Caco-2 (cell line): ENCODE measurements at regions not wholly inside any gene's neighbourhood (a gene's known extent, or its start where the extent isn't known, plus 50 kb on each side); places are given as distances from the start of the nearest gene placed in this dataset.

Experiments used
- BruUV-seq: library from RNA; stranded (reverse); fragments of 400-500 nt; replicated peaks from 2 replicates; lab custom pipeline; 2021; lab: Mats Ljungman, UMichigan
- CTCF ChIA-PET: fragments of 300-600 bp; sonication (Branson Sonifier 250); formaldehyde crosslinking; loops from one replicate; lab custom pipeline; 2022; ENCODE audit warnings: antibody characterized with exemption; lab: Charles Lee
- POLR2A ChIA-PET: fragments of 300-600 bp; sonication (Branson Sonifier 250); formaldehyde crosslinking; loops from one replicate; lab custom pipeline; 2022; ENCODE audit warnings: antibody characterized with exemption; lab: Charles Lee
- DNase-seq, 2 experiments: peaks; one replicate each; pipeline versions ENCODE4 v3.0.0 to v3.0.0-alpha.2; 2020 to 2022
- H3K27me3 ChIP-seq: replicated peaks from 2 replicates; pipeline ENCODE4 v1.6.0; 2011; ENCODE audit warnings: low read length; ENCODE audit not compliant: control insufficient read depth, insufficient read depth
- H3K36me3 ChIP-seq: 2 replicates; pipeline ENCODE4 v1.5.1; 2011; ENCODE audit warnings: low read length; ENCODE audit not compliant: control insufficient read depth, insufficient read depth
- H3K4me1 ChIP-seq: fragments of 250-450 bp; sonication (Bioruptor Pico); 2 replicates; pipeline ENCODE4 v1.5.1; 2020; ENCODE audit warnings: mild to moderate bottlenecking
- H3K4me3 ChIP-seq: 2 replicates; pipeline ENCODE4 v1.5.1; 2011; ENCODE audit warnings: low read depth, mild to moderate bottlenecking, control low read depth, low read length
- H3K9me3 ChIP-seq: fragments of 250-450 bp; sonication (Bioruptor Pico); 2 replicates; pipeline ENCODE4 v1.5.1; 2020; ENCODE audit warnings: mild to moderate bottlenecking, moderate library complexity
- H3K27ac Mint-ChIP-seq: one replicate; pipeline ENCODE4 v1.8.0; 2022; ENCODE audit warnings: mixed read lengths; ENCODE audit not compliant: unreplicated experiment
- H3K27me3 Mint-ChIP-seq: one replicate; pipeline ENCODE4 v1.8.0; 2022; ENCODE audit warnings: mixed read lengths; ENCODE audit not compliant: insufficient read depth, unreplicated experiment
- H3K36me3 Mint-ChIP-seq: one replicate; pipeline ENCODE4 v1.8.0; 2022; ENCODE audit warnings: mild to moderate bottlenecking, mixed read lengths; ENCODE audit not compliant: insufficient read depth, unreplicated experiment
- H3K4me1 Mint-ChIP-seq: one replicate; pipeline ENCODE4 v1.8.0; 2022; ENCODE audit warnings: low read depth, mixed read lengths; ENCODE audit not compliant: unreplicated experiment
- H3K4me3 Mint-ChIP-seq: one replicate; pipeline ENCODE4 v1.8.0; 2022; ENCODE audit warnings: mild to moderate bottlenecking, moderate library complexity, mixed read lengths; ENCODE audit not compliant: unreplicated experiment
- H3K9me3 Mint-ChIP-seq: one replicate; pipeline ENCODE4 v1.8.0; 2022; ENCODE audit warnings: mixed read lengths; ENCODE audit not compliant: unreplicated experiment
- intact Hi-C: fragments of 100-400 bp; cut with micrococcal nuclease; formaldehyde crosslinking; loops from one replicate; pipeline ENCODE4 v1.10.0; 2022; ENCODE audit not compliant: unreplicated experiment
- TF ChIP-seq, protein P1 (sequence below), 2 experiments: fragments of 200-600 bp in 1 of 2; IDR thresholded peaks; 1 replicate in 1 of 2; 2 replicates in 1 of 2; pipeline versions ENCODE4 v1.5.1 to v1.8.0; 2011 to 2022; ENCODE audit warnings: antibody characterized with exemption in 1 of 2, control low read depth in 1 of 2, inconsistent platforms in 1 of 2, low read depth in 1 of 2, low read length in 1 of 2, mild to moderate bottlenecking in 1 of 2, moderate library complexity in 1 of 2; ENCODE audit not compliant: insufficient read depth in 1 of 2, severe bottlenecking in 1 of 2, unreplicated experiment in 1 of 2

DNA sequence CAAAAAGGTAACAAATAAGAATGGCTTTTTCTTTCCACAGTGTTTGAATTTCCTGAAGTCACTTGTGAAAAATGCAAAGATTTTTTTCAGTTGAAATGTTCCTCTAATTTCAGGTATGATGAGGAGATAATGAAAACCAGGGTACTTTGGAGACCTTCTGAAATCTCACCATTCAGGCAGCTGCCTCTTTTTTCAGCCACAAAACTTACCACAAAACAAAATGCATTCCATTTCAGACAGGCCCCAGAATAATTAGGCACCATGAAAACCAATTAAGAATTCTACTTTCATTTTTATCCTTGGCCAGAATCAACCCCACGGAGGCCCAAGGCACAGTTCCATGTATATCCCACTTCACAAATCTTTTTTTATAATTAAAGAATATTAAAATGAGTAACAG lies 880.3 kb upstream of the ACVR2A start:
- no peak for DNase-seq
- ChIA-PET POLR2A (no interaction called here), CTCF (no interaction called here)
- Mint-ChIP-seq H3K9me3 (peaks cover 15% of the 10 kb centered on the region), H3K36me3 (no peaks in the 10 kb centered on the region), H3K27me3 (no peaks in the 10 kb centered on the region), H3K4me1 (no peaks in the 10 kb centered on the region), H3K27ac (no peak overlapping the region), H3K4me3 (no peak overlapping the region)
- no peaks in the 10 kb centered on the region for H3K4me1 ChIP-seq
- H3K36me3 ChIP-seq = no peaks in the 10 kb centered on the region
- H3K27me3 ChIP-seq = no peaks in the 10 kb centered on the region
- intact Hi-C loops = no loop called here
- H3K9me3 ChIP-seq = no peaks in the 10 kb centered on the region
- TF ChIP-seq, protein P1, sequence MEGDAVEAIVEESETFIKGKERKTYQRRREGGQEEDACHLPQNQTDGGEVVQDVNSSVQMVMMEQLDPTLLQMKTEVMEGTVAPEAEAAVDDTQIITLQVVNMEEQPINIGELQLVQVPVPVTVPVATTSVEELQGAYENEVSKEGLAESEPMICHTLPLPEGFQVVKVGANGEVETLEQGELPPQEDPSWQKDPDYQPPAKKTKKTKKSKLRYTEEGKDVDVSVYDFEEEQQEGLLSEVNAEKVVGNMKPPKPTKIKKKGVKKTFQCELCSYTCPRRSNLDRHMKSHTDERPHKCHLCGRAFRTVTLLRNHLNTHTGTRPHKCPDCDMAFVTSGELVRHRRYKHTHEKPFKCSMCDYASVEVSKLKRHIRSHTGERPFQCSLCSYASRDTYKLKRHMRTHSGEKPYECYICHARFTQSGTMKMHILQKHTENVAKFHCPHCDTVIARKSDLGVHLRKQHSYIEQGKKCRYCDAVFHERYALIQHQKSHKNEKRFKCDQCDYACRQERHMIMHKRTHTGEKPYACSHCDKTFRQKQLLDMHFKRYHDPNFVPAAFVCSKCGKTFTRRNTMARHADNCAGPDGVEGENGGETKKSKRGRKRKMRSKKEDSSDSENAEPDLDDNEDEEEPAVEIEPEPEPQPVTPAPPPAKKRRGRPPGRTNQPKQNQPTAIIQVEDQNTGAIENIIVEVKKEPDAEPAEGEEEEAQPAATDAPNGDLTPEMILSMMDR (IDR thresholded peaks at IDR 0.05; ENCODE audit: insufficient read depth in 1 of 2, low read depth in 1 of 2, low read length in 1 of 2, severe bottlenecking in 1 of 2, unreplicated experiment in 1 of 2) = no peak
- no TSS peak for BruUV-seq
- H3K4me3 ChIP-seq = no peak overlapping the region

GRCh38 chr2:146954544-146954943 lies 890.3 kb upstream of the ACVR2A start:
- ChIA-PET POLR2A (no interaction called here), CTCF (no interaction called here)
- Mint-ChIP-seq H3K9me3 (peaks cover 8% of the 10 kb centered on the region), H3K4me1 (no peaks in the 10 kb centered on the region), H3K27me3 (peaks cover 2% of the 10 kb centered on the region), H3K36me3 (no peaks in the 10 kb centered on the region), H3K4me3 (no peak overlapping the region), H3K27ac (no peak overlapping the region)
- intact Hi-C loops = no loop called here
- Histone ChIP-seq H3K27me3 (no peaks in the 10 kb centered on the region), H3K4me1 (no peaks in the 10 kb centered on the region), H3K9me3 (no peaks in the 10 kb centered on the region), H3K4me3 (no peak overlapping the region), H3K36me3 (no peaks in the 10 kb centered on the region)
- TF ChIP-seq, protein P1 (IDR thresholded peaks at IDR 0.05; ENCODE audit: insufficient read depth in 1 of 2, low read depth in 1 of 2, low read length in 1 of 2, severe bottlenecking in 1 of 2, unreplicated experiment in 1 of 2) = no peak
- DNase-seq = no peak
- BruUV-seq = no TSS peak

GRCh38 chr2:146952696-146953095 lies 892.1 kb upstream of the ACVR2A start:
- no TSS peak for BruUV-seq
- H3K36me3 Mint-ChIP-seq = no peaks in the 10 kb centered on the region
- POLR2A ChIA-PET = no interaction called here
- intact Hi-C loops = no loop called here
- no peaks in the 10 kb centered on the region for H3K4me1 ChIP-seq
- CTCF ChIA-PET = no interaction called here
- H3K27ac Mint-ChIP-seq = no peak overlapping the region
- no peaks in the 10 kb centered on the region for H3K9me3 ChIP-seq
- H3K4me3 ChIP-seq = no peak overlapping the region
- no peaks in the 10 kb centered on the region for H3K27me3 ChIP-seq
- TF ChIP-seq, protein P1 (IDR thresholded peaks at IDR 0.05; ENCODE audit: insufficient read depth in 1 of 2, low read depth in 1 of 2, low read length in 1 of 2, severe bottlenecking in 1 of 2, unreplicated experiment in 1 of 2) = no peak
- no peaks in the 10 kb centered on the region for H3K27me3 Mint-ChIP-seq
- H3K9me3 Mint-ChIP-seq = peaks cover 8% of the 10 kb centered on the region
- DNase-seq = no peak
- no peaks in the 10 kb centered on the region for H3K36me3 ChIP-seq
- H3K4me1 Mint-ChIP-seq = no peaks in the 10 kb centered on the region
- no peak overlapping the region for H3K4me3 Mint-ChIP-seq
